NCI-H345 (cell line): ENCODE measurements at regions not wholly inside any gene's neighbourhood (a gene's known extent, or its start where the extent isn't known, plus 50 kb on each side); places are given as distances from the start of the nearest gene placed in this dataset.

Experiments used
- DNase-seq: peaks from one replicate; lab custom pipeline; 2025; lab: John Stamatoyannopoulos, UW

GRCh38 chr14:73800970-73801515 is 50.6 kb upstream of the PTGR2 start:
- DNase-seq: no peak

GRCh38 chr14:73797543-73798265 is 53.9 kb upstream of the PTGR2 start:
- no peak for DNase-seq

- DNase-seq: no peak
Observed at GRCh38 chr14:73796893-73797542, 54.6 kb upstream of the PTGR2 start.

- DNase-seq: no peak
Observed at GRCh38 chr14:73796415-73796814, 55.2 kb upstream of the PTGR2 start.

- no peak for DNase-seq
Observed at GRCh38 chr14:73795974-73796373, 55.7 kb upstream of the PTGR2 start.

- no peak for DNase-seq
Observed at GRCh38 chr14:73795466-73795865, 56.2 kb upstream of the PTGR2 start.

- no peak for DNase-seq
Observed at GRCh38 chr14:73794146-73794545, 57.5 kb upstream of the PTGR2 start.

- no peak for DNase-seq
Observed at GRCh38 chr14:73792481-73792880, 59.1 kb upstream of the PTGR2 start.

GRCh38 chr14:73789989-73790581 is 61.5 kb upstream of the PTGR2 start:
- no peak for DNase-seq

- DNase-seq: no peak
Observed at GRCh38 chr14:73788701-73789551, 62.7 kb upstream of the PTGR2 start.

GRCh38 chr14:73788317-73788598 is 63.4 kb upstream of the PTGR2 start:
- no peak for DNase-seq

- no peak for DNase-seq
Observed at GRCh38 chr14:73787486-73788316, 63.9 kb upstream of the PTGR2 start.

GRCh38 chr14:73786636-73787485 is 64.8 kb upstream of the PTGR2 start:
- DNase-seq: no peak

GRCh38 chr14:73785834-73786635 is 65.6 kb upstream of the PTGR2 start:
- no peak for DNase-seq

GRCh38 chr14:73785336-73785833 is 66.2 kb upstream of the PTGR2 start:
- no peak for DNase-seq

- no peak for DNase-seq
Observed at GRCh38 chr14:73784988-73785313, 66.7 kb upstream of the PTGR2 start.

- no peak for DNase-seq
Observed at GRCh38 chr14:73784181-73784987, 67.2 kb upstream of the PTGR2 start.

- no peak for DNase-seq
Observed at GRCh38 chr14:73783107-73783727, 68.4 kb upstream of the PTGR2 start.
